G401 (cell line): ENCODE measurements at regions not wholly inside any gene's neighbourhood (a gene's known extent, or its start where the extent isn't known, plus 50 kb on each side); places are given as distances from the start of the nearest gene placed in this dataset.

Source experiments
- DNase-seq: peaks from one replicate; pipeline ENCODE4 v3.0.0-alpha.2; 2015; ENCODE audit warnings: low spot score
- in situ Hi-C: cut with HindIII; loops from 2 replicates; pipeline ENCODE4 v1.10.0; 2016; ENCODE audit warnings: low sequenced_read_pairs, mixed read lengths

DNA sequence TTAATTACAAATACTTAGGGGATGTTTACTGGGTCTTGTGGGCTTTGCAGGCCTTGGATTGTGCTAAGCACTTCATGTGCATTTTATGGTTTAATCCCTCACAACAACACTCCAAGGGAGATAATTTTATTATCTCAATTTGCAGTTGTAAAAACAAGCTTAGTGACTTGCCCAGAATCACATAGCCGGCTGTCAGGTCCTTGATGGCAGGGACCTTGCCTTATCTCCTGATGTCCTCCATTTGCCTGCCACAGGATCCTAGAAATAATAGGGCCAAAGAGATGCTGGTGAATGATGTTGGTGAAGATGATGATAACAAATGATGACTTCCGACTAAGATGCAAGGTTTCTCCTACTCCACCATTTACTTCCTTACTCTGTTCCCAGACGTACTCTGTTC lies 385.4 kb downstream of the TMEM135 start:
- in situ Hi-C loops = no loop called here
- DNase-seq = no peak

DNA sequence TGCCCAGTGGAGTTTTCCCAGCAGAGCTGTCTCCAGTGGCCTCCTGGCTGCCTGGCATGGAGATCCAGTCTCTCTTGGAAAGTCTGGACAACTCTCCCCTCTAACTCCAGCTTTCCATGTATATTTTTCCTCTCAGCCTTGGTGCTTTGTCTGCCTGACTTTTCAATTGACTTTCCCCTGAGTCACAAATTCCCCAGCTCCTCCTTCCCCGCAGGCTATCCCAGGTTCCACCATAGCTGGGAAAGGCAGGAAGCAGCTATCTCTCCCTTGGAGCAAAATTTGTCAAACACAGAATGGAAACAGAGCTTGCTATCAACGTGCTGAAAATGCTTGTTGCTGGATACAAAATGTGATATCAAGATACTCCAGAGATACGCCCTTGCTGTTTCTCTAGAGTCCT lies 384.8 kb downstream of the TMEM135 start:
- in situ Hi-C loops = no loop called here
- no peak for DNase-seq

DNA sequence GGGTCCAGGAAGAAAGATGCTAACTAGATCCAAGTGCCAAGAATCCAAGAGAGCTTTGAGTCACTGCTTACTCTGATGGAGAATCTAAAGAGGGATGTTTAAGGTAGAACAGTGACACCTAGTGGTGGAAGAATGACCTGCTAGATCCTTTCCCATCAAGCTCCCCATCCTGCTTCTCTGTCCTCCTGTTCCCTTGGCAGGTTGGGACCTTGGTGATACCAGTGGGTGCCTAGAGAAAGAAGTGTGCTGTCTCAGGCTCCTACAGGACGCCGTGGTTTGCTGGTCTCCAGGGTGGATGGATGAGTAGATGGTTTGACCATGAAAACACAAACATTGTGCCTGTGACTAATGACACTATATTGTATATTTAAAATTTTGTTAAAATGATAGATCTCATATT lies 383.7 kb downstream of the TMEM135 start:
- DNase-seq = peak; percentile 57
- in situ Hi-C loops = no loop called here

GRCh38 chr11:87417951-87418350 lies 380.2 kb downstream of the TMEM135 start:
- in situ Hi-C loops = no loop called here

DNA sequence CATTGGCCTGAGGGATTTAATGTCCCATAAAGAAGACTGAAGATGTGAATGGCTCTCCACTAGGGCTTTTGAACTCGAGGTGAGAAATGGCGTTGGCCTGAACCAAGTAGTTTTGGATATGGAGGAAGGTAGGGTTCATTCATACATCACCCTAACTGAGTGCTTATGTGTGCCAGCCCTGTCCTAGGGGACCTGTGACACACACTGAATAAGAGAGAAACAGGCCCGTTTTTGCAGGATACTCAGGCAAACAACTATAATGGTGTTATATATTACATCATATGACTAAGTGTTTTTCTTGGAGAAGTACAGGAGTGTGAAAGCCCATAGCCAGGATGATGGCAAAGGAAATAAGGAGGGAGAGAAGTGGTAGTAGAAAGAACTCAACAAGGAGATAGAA lies 368.1 kb downstream of the TMEM135 start:
- in situ Hi-C loops = no loop called here
- DNase-seq = no peak

More at GRCh38 chr11:87417951-87418350, 380.2 kb downstream of the TMEM135 start:
- no peak for DNase-seq

DNA sequence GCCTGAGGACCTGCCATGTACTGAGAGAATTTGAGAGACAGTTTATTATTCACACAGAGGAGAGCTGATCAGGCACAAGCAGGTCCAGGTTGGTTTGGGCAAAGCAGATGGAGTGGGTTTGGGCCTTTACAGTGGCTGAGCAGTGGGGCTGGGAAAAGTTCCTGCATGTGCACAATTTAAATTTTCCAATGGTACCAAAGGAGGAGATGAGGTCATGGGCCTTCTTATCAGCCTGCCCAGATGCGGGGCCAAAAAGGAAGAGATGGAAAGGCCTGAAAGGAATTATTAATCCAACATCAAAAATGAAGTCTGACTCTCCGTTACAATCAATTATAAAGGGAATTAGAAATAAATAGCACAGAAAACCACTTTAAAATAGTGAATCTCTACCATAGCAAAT lies 367.6 kb downstream of the TMEM135 start:
- DNase-seq = no peak
- in situ Hi-C loops = no loop called here

- no peak for DNase-seq
- in situ Hi-C loops = no loop called here
Observed at GRCh38 chr11:87401653-87402052, 363.9 kb downstream of the TMEM135 start.

- DNase-seq = no peak
- in situ Hi-C loops = no loop called here
Observed at GRCh38 chr11:87399341-87399740, 361.6 kb downstream of the TMEM135 start.

- DNase-seq = no peak
- in situ Hi-C loops = no loop called here
Observed at GRCh38 chr11:87398931-87399330, 361.2 kb downstream of the TMEM135 start.

- no peak for DNase-seq
- in situ Hi-C loops = no loop called here
Observed at GRCh38 chr11:87397011-87397865, 359.5 kb downstream of the TMEM135 start.

DNA sequence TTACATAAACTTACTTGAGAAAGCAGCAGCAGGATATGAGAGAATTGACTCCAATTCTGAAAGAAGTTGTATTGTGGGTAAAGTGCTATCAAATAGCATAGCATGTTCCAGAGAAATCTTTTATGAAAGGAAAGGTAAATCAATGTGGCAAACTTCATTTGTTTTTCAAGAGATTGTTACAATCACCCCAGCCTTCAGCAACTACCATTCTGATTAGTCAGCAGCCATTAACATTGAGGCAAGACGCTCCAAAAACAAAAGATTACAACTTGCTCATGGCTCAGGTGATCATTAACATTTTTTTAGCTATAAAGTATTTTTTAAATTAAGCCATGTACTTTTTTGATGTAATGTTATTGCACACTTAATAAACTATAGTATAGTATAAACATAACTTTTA lies 357.2 kb downstream of the TMEM135 start:
- in situ Hi-C loops = no loop called here
- no peak for DNase-seq

- in situ Hi-C loops = no loop called here
- no peak for DNase-seq
Observed at GRCh38 chr11:87392665-87393064, 354.9 kb downstream of the TMEM135 start.

GRCh38 chr11:87391496-87391895 lies 353.8 kb downstream of the TMEM135 start:
- no peak for DNase-seq
- in situ Hi-C loops = no loop called here

DNA sequence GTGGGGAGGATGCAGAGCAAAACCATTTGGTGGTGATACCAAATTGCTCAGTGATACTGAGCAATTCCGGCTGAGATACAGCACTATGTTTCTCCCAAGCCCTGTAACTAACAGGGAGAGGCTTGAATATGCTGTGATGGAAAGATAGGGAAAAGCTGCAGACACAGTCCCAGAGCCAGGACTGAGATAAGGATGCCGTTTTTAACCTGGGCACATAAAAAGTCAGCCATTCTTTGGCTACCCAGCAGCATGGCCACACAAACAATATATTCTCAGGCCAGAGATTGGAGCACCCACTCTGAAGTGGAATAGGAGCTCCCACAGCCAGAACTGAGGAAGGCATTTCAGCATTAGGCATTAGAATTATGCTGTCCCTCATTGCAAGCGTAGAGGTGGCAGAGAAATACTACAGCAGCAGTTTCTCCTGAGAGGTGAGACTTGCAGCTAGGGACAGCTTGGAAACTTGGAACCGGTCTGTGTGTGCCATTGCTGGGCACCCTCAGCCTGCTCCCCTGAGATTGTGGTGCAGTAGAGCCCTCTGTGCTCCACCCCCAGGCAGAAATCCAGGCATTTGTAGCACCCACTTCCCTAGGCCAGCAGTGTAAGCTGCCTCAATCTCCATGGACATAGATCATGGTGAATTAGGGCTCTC lies 346.5 kb downstream of the TMEM135 start:
- DNase-seq = no peak
- in situ Hi-C loops = no loop called here

DNA sequence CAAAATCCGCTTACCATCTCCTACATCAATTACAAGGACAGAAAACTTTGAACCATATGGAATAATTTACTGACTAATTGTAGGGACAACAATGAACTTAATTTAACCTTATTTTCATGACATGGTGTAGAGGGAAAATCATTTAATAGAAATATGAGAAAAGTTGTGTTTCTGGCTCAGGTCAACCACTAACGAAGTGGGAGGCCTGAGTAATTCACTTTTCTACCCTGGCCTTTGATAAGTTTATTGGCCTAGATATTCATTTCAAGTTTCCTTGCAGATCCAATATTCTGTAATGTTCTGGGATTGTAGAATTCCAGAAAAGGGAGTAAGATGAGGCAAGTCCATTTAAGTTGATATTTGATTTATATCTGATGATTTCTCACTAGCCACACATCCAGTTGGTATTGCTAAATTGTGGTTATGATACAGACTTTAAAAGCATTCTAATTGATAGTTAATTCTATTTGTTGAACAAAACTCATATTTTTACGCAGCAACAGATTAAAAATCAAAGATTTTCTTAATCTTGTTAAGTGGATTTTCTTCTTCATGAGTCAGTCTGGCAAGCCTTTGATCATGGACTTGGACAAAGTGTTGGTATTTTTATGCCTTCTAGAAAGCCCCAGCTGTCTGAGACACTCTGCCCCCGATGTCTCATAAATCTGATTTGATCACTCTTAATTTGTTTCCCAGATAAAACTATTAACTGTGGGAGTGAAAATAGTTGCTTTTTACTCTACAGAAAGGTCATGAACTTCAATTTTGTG lies 336.5 kb downstream of the TMEM135 start:
- DNase-seq = no peak
- in situ Hi-C loops = no loop called here
